Activated B cell treated with CpG ODN at 0.5 μM for 24 hours (primary cell): ENCODE measurements at regions not wholly inside any gene's neighbourhood (a gene's known extent, or its start where the extent isn't known, plus 50 kb on each side); places are given as distances from the start of the nearest gene placed in this dataset.

ENCODE experiments used
- ATAC-seq: fragments of 200-7000 bp; cut with Tn5 transposase; one replicate; pipeline ENCODE4 v1.10.0; 2021; ENCODE audit warnings: low read depth, mild to moderate bottlenecking, moderate library complexity
- CTCF ChIA-PET: fragments of 350-600 bp; sonication (Branson Sonifier 250); formaldehyde crosslinking; loops from one replicate; lab custom pipeline; 2021; ENCODE audit warnings: antibody characterized with exemption; lab: Charles Lee
- POLR2A ChIA-PET: fragments of 350-600 bp; sonication (Branson Sonifier 250); formaldehyde crosslinking; loops from one replicate; lab custom pipeline; 2021; ENCODE audit warnings: antibody characterized with exemption; lab: Charles Lee
- DNase-seq: peaks from one replicate; pipeline ENCODE4 v3.0.0; 2022
- H3K27ac Mint-ChIP-seq: one replicate; pipeline ENCODE4 v1.8.0; 2020; ENCODE audit warnings: mixed read lengths
- H3K27me3 Mint-ChIP-seq: one replicate; pipeline ENCODE4 v1.8.0; 2021; ENCODE audit warnings: mixed read lengths
- H3K36me3 Mint-ChIP-seq: one replicate; pipeline ENCODE4 v1.8.0; 2021; ENCODE audit warnings: low read depth, mixed read lengths
- H3K4me1 Mint-ChIP-seq: one replicate; pipeline ENCODE4 v1.8.0; 2021; ENCODE audit warnings: mixed read lengths
- H3K4me3 Mint-ChIP-seq: one replicate; pipeline ENCODE4 v1.8.0; 2020; ENCODE audit warnings: mild to moderate bottlenecking, mixed read lengths
- H3K9me3 Mint-ChIP-seq: one replicate; pipeline ENCODE4 v1.8.0; 2020; ENCODE audit warnings: mixed read lengths
- CTCF ChIP-seq: fragments of 200-600 bp; IDR thresholded peaks from one replicate; pipeline ENCODE4 v1.8.0; 2022; ENCODE audit warnings: antibody characterized with exemption, mild to moderate bottlenecking
- intact Hi-C: fragments of 100-400 bp; cut with micrococcal nuclease; formaldehyde crosslinking; loops from one replicate; pipeline ENCODE4 v1.15.1; 2024

- ChIA-PET CTCF (no interaction called here), POLR2A (no interaction called here)
- TF ChIP-seq CTCF = no peak
- Mint-ChIP-seq H3K4me1 (no peaks in the 10 kb centered on the region), H3K9me3 (no peaks in the 10 kb centered on the region), H3K27ac (no peak overlapping the region), H3K27me3 (no peaks in the 10 kb centered on the region), H3K36me3 (no peaks in the 10 kb centered on the region), H3K4me3 (no peak overlapping the region)
- ATAC-seq (no peak), DNase-seq (no peak)
- intact Hi-C loops = no loop called here
Measured at GRCh38 chr10:24132741-24133140, 76.2 kb upstream of the KIAA1217 start.

GRCh38 chr10:24133835-24134234, 75.1 kb upstream of the KIAA1217 start:
- Mint-ChIP-seq H3K9me3 (no peaks in the 10 kb centered on the region), H3K27me3 (no peaks in the 10 kb centered on the region), H3K36me3 (no peaks in the 10 kb centered on the region), H3K4me1 (no peaks in the 10 kb centered on the region), H3K4me3 (no peak overlapping the region), H3K27ac (no peak overlapping the region)
- ChIA-PET POLR2A (no interaction called here), CTCF (no interaction called here)
- DNase-seq = no peak
- no peak for ATAC-seq
- TF ChIP-seq CTCF = no peak
- intact Hi-C loops = no loop called here

GRCh38 chr10:24136070-24136469, 72.9 kb upstream of the KIAA1217 start:
- no peak for DNase-seq
- intact Hi-C loops = no loop called here
- ATAC-seq = no peak
- H3K27me3 Mint-ChIP-seq = no peaks in the 10 kb centered on the region
- CTCF ChIA-PET = no interaction called here
- TF ChIP-seq CTCF = no peak
- no peak overlapping the region for H3K4me3 Mint-ChIP-seq
- H3K36me3 Mint-ChIP-seq = no peaks in the 10 kb centered on the region
- POLR2A ChIA-PET = no interaction called here
- H3K9me3 Mint-ChIP-seq = no peaks in the 10 kb centered on the region
- H3K4me1 Mint-ChIP-seq = no peaks in the 10 kb centered on the region
- no peak overlapping the region for H3K27ac Mint-ChIP-seq

GRCh38 chr10:24147321-24147720, 61.6 kb upstream of the KIAA1217 start:
- no peak for ATAC-seq

GRCh38 chr10:24149640-24150039, 59.3 kb upstream of the KIAA1217 start:
- CTCF ChIA-PET = no interaction called here
- H3K27ac Mint-ChIP-seq = no peak overlapping the region
- TF ChIP-seq CTCF = no peak
- ATAC-seq (no peak), DNase-seq (no peak)
- no peak overlapping the region for H3K4me3 Mint-ChIP-seq
- no peaks in the 10 kb centered on the region for H3K27me3 Mint-ChIP-seq
- no peaks in the 10 kb centered on the region for H3K36me3 Mint-ChIP-seq
- H3K9me3 Mint-ChIP-seq = no peaks in the 10 kb centered on the region
- POLR2A ChIA-PET = no interaction called here
- intact Hi-C loops = no loop called here
- H3K4me1 Mint-ChIP-seq = no peaks in the 10 kb centered on the region

More at GRCh38 chr10:24147321-24147720, 61.6 kb upstream of the KIAA1217 start:
- Mint-ChIP-seq H3K9me3 (peaks cover under 1% of the 10 kb centered on the region), H3K4me3 (no peak overlapping the region), H3K4me1 (no peaks in the 10 kb centered on the region), H3K36me3 (no peaks in the 10 kb centered on the region), H3K27me3 (no peaks in the 10 kb centered on the region), H3K27ac (no peak overlapping the region)
- ChIA-PET CTCF (no interaction called here), POLR2A (no interaction called here)
- intact Hi-C loops = no loop called here
- no peak for DNase-seq
- no peak for TF ChIP-seq CTCF
